HepG2 (cell line): ENCODE measurements at regions not wholly inside any gene's neighbourhood (a gene's known extent, or its start where the extent isn't known, plus 50 kb on each side); places are given as distances from the start of the nearest gene placed in this dataset.

Source experiments
- BCL6 ChIP-seq: IDR thresholded peaks from 2 replicates; pipeline ENCODE4 v1.6.1; 2016; ENCODE audit warnings: missing genetic modification reagents, missing compliant biosample characterization
- CHCHD3 ChIP-seq: sonication (generic); formaldehyde crosslinking; IDR thresholded peaks from 2 replicates; pipeline ENCODE4 v1.8.0; 2022; ENCODE audit warnings: mild to moderate bottlenecking, missing genetic modification reagents, moderate library complexity
- CREM ChIP-seq, 2 experiments: sonication (generic) in 1 of 2; formaldehyde crosslinking in 1 of 2; IDR thresholded peaks; 2 replicates each; pipeline versions ENCODE4 v1.4.0 to v1.6.1; 2016 to 2020; ENCODE audit warnings: antibody characterized with exemption in 1 of 2, mild to moderate bottlenecking in 1 of 2, missing genetic modification reagents in 1 of 2
- ETV5 ChIP-seq: IDR thresholded peaks from 2 replicates; pipeline ENCODE4 v1.6.1; 2018; ENCODE audit warnings: missing biosample characterization, missing genetic modification reagents, inconsistent platforms, borderline replicate concordance
- HOXA9 ChIP-seq: sonication (generic); formaldehyde crosslinking; IDR thresholded peaks from 2 replicates; pipeline ENCODE4 v1.8.1; 2022; ENCODE audit warnings: missing genetic modification reagents, mild to moderate bottlenecking, moderate library complexity, borderline replicate concordance
- MAFG ChIP-seq: sonication (generic); formaldehyde crosslinking; IDR thresholded peaks from 2 replicates; pipeline ENCODE4 v1.5.1; 2020; ENCODE audit warnings: mild to moderate bottlenecking, missing genetic modification reagents
- MXD4 ChIP-seq: IDR thresholded peaks from 2 replicates; pipeline ENCODE4 v1.6.1; 2016; ENCODE audit warnings: mild to moderate bottlenecking, missing biosample characterization, missing genetic modification reagents
- MYC ChIP-seq: sonication (generic); formaldehyde crosslinking; IDR thresholded peaks from 2 replicates; pipeline ENCODE4 v1.9.0; 2021; ENCODE audit warnings: missing genetic modification reagents, borderline replicate concordance
- PHF8 ChIP-seq: sonication (generic); formaldehyde crosslinking; IDR thresholded peaks from 2 replicates; pipeline ENCODE4 v1.5.0; 2020; ENCODE audit warnings: missing genetic modification reagents
- RARA ChIP-seq: IDR thresholded peaks from 2 replicates; pipeline ENCODE4 v1.6.1; 2016; ENCODE audit warnings: missing genetic modification reagents, missing compliant biosample characterization
- SALL1 ChIP-seq: sonication (generic); formaldehyde crosslinking; IDR thresholded peaks from 2 replicates; pipeline ENCODE4 v1.8.0; 2022; ENCODE audit warnings: mild to moderate bottlenecking, missing genetic modification reagents
- SNAPC2 ChIP-seq: sonication (generic); formaldehyde crosslinking; IDR thresholded peaks from 2 replicates; pipeline ENCODE4 v1.8.1; 2022; ENCODE audit warnings: mild to moderate bottlenecking, missing genetic modification reagents
- STAG1 ChIP-seq: sonication (generic); formaldehyde crosslinking; IDR thresholded peaks from 2 replicates; pipeline ENCODE4 v1.4.0; 2020; ENCODE audit warnings: missing genetic modification reagents
- ZNF20 ChIP-seq: sonication (generic); formaldehyde crosslinking; IDR thresholded peaks from 2 replicates; pipeline ENCODE4 v1.4.0; 2020; ENCODE audit warnings: mild to moderate bottlenecking, moderate library complexity, missing genetic modification reagents
- ZNF24 ChIP-seq: fragments of 450-650 bp; IDR thresholded peaks from 2 replicates; pipeline ENCODE4 v1.6.1; 2017; ENCODE audit warnings: antibody characterized with exemption, mild to moderate bottlenecking
- ZNF292 ChIP-seq: sonication (generic); formaldehyde crosslinking; IDR thresholded peaks from 2 replicates; pipeline ENCODE4 v1.8.1; 2022; ENCODE audit warnings: mild to moderate bottlenecking, low read depth, missing genetic modification reagents, borderline replicate concordance
- ZNF333 ChIP-seq: sonication (generic); formaldehyde crosslinking; IDR thresholded peaks from 2 replicates; pipeline ENCODE4 v1.4.0; 2020; ENCODE audit warnings: mild to moderate bottlenecking, missing genetic modification reagents, borderline replicate concordance
- ZNF441 ChIP-seq: sonication (generic); formaldehyde crosslinking; IDR thresholded peaks from 2 replicates; pipeline ENCODE4 v1.7.0; 2021; ENCODE audit warnings: missing genetic modification reagents, borderline replicate concordance
- ZNF672 ChIP-seq: sonication (generic); formaldehyde crosslinking; IDR thresholded peaks from 2 replicates; pipeline ENCODE4 v1.8.1; 2022; ENCODE audit warnings: missing genetic modification reagents
- ZNF878 ChIP-seq: sonication (generic); formaldehyde crosslinking; IDR thresholded peaks from 2 replicates; pipeline ENCODE4 v1.8.1; 2023; ENCODE audit warnings: mild to moderate bottlenecking, missing genetic modification reagents, moderate library complexity
- TF ChIP-seq, protein P1 (sequence below): sonication (generic); formaldehyde crosslinking; conservative IDR thresholded peaks from 2 replicates; pipeline ENCODE4 v1.4.0; 2020; ENCODE audit warnings: missing genetic modification reagents
- TF ChIP-seq, protein P2 (sequence below): sonication (generic); formaldehyde crosslinking; IDR thresholded peaks from 2 replicates; pipeline ENCODE4 v1.8.0; 2022; ENCODE audit warnings: missing genetic modification reagents, mild to moderate bottlenecking, moderate library complexity, borderline replicate concordance
- TF ChIP-seq, protein P3 (sequence below): sonication (generic); formaldehyde crosslinking; IDR thresholded peaks from 2 replicates; pipeline ENCODE4 v1.8.0; 2022; ENCODE audit warnings: mild to moderate bottlenecking, missing genetic modification reagents, borderline replicate concordance
- TF ChIP-seq, protein P4 (sequence below): sonication (generic); formaldehyde crosslinking; IDR thresholded peaks from 2 replicates; pipeline ENCODE4 v1.4.0; 2020; ENCODE audit warnings: missing genetic modification reagents
- TF ChIP-seq, protein P5 (sequence below): sonication (generic); formaldehyde crosslinking; IDR thresholded peaks from 2 replicates; pipeline ENCODE4 v1.4.0; 2020; ENCODE audit warnings: low read depth, mild to moderate bottlenecking, missing genetic modification reagents

DNA sequence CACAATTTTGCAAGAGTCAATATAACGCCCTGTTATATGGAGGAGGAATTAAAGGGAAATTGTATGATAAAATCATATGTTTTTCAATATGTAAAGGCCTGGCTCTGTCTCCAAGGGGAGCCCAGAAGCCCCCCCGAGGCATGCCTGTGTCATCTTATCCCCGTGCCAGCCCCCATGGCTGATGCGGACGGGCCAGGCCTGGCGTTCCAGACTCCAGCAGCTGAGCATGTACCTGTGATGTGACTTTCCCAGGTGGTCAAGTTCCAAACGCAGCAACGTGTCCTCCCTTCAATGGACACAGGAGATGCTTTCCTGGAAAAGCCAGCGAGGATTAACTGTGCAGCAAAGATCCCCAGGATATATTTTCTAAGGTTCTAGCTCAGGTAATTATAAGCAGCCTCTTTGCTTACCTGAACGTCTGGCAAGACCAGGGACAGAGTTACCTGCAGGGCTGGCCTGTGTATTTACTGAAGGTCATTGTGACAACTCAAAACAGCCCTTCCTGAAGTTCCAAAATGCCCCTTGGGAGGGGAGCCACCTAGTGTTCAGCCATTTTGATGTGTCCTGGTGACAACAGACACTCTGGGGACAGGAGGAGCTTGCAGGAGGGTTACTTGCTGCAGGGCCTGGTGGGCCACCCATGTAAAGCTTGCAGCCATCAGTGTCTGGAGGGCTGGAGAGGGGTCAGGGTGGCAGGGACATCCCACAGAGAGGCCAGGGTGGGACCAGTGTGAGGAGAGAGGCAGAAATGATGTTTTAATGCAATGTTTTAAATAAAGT is 53.3 kb upstream of the RNU6ATAC start (continued):
- TF ChIP-seq ZNF878 (CRISPR knock-in tag) (no peak), CHCHD3 (CRISPR knock-in tag) (no peak), RARA (CRISPR knock-in tag) (no peak), ZNF292 (CRISPR knock-in tag) (no peak), MYC (CRISPR knock-in tag) (no peak), ETV5 (peak; percentile 71; the same call in 1 of the 2 replicates), MAFG (CRISPR knock-in tag) (no peak), ZNF20 (CRISPR knock-in tag) (no peak), HOXA9 (CRISPR knock-in tag) (no peak), PHF8 (CRISPR knock-in tag) (no peak), ZNF672 (CRISPR knock-in tag) (no peak), SNAPC2 (CRISPR knock-in tag) (no peak), STAG1 (CRISPR knock-in tag) (peak; percentile 78), ZNF24 (no peak), ZNF333 (CRISPR knock-in tag) (no peak), MXD4 (CRISPR knock-in tag) (no peak), SALL1 (CRISPR knock-in tag) (peak; percentile 22; the same call in 1 of the 2 replicates), BCL6 (0 out of 2 replicates have a peak, but pooled peaks have one; percentile 12), CREM (IDR thresholded peaks at IDR 0.05) (no peak), CREM (CRISPR knock-in tag; IDR thresholded peaks at IDR 0.05) (no peak), ZNF441 (CRISPR knock-in tag) (no peak)
- TF ChIP-seq, protein P1, sequence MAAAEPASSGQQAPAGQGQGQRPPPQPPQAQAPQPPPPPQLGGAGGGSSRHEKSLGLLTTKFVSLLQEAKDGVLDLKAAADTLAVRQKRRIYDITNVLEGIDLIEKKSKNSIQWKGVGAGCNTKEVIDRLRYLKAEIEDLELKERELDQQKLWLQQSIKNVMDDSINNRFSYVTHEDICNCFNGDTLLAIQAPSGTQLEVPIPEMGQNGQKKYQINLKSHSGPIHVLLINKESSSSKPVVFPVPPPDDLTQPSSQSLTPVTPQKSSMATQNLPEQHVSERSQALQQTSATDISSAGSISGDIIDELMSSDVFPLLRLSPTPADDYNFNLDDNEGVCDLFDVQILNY (CRISPR knock-in tag) = no peak
- TF ChIP-seq, protein P2, sequence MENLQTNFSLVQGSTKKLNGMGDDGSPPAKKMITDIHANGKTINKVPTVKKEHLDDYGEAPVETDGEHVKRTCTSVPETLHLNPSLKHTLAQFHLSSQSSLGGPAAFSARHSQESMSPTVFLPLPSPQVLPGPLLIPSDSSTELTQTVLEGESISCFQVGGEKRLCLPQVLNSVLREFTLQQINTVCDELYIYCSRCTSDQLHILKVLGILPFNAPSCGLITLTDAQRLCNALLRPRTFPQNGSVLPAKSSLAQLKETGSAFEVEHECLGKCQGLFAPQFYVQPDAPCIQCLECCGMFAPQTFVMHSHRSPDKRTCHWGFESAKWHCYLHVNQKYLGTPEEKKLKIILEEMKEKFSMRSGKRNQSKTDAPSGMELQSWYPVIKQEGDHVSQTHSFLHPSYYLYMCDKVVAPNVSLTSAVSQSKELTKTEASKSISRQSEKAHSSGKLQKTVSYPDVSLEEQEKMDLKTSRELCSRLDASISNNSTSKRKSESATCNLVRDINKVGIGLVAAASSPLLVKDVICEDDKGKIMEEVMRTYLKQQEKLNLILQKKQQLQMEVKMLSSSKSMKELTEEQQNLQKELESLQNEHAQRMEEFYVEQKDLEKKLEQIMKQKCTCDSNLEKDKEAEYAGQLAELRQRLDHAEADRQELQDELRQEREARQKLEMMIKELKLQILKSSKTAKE (CRISPR knock-in tag) = no peak
- TF ChIP-seq, protein P3, sequence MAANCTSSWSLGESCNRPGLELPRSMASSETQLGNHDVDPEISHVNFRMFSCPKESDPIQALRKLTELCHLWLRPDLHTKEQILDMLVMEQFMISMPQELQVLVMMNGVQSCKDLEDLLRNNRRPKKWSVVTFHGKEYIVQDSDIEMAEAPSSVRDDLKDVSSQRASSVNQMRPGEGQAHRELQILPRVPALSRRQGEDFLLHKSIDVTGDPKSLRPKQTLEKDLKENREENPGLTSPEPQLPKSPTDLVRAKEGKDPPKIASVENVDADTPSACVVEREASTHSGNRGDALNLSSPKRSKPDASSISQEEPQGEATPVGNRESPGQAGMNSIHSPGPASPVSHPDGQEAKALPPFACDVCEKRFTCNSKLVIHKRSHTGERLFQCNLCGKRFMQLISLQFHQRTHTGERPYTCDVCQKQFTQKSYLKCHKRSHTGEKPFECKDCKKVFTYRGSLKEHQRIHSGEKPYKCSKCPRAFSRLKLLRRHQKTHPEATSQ (CRISPR knock-in tag) = no peak
- TF ChIP-seq, protein P4, sequence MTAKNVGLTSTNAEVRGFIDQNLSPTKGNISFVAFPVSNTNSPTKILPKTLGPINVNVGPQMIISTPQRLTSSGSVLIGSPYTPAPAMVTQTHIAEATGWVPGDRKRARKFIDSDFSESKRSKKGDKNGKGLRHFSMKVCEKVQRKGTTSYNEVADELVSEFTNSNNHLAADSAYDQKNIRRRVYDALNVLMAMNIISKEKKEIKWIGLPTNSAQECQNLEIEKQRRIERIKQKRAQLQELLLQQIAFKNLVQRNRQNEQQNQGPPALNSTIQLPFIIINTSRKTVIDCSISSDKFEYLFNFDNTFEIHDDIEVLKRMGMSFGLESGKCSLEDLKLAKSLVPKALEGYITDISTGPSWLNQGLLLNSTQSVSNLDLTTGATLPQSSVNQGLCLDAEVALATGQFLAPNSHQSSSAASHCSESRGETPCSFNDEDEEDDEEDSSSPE = no peak
- TF ChIP-seq, protein P5, sequence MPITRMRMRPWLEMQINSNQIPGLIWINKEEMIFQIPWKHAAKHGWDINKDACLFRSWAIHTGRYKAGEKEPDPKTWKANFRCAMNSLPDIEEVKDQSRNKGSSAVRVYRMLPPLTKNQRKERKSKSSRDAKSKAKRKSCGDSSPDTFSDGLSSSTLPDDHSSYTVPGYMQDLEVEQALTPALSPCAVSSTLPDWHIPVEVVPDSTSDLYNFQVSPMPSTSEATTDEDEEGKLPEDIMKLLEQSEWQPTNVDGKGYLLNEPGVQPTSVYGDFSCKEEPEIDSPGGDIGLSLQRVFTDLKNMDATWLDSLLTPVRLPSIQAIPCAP (CRISPR knock-in tag) = no peak
